Activated naive CD4-positive, alpha-beta T cell treated with anti-CD3 and anti-CD28 coated beads, Interleukin-2, amount 10 ng/mL, durations not matched to agents 7 days and 5 days (primary cell): ENCODE measurements at regions not wholly inside any gene's neighbourhood (a gene's known extent, or its start where the extent isn't known, plus 50 kb on each side); places are given as distances from the start of the nearest gene placed in this dataset.

Source experiments
- CTCF ChIA-PET: fragments of 350-600 bp; sonication (Branson Sonifier 250); formaldehyde crosslinking; loops from one replicate; lab custom pipeline; 2021; ENCODE audit warnings: antibody characterized with exemption; lab: Charles Lee
- DNase-seq: peaks from one replicate; pipeline ENCODE4 v3.0.0-alpha.2; 2020
- H3K27ac Mint-ChIP-seq: one replicate; pipeline ENCODE4 v1.8.0; 2021; ENCODE audit warnings: mild to moderate bottlenecking, moderate library complexity, mixed read lengths
- H3K27me3 Mint-ChIP-seq: one replicate; pipeline ENCODE4 v1.8.0; 2021; ENCODE audit warnings: mild to moderate bottlenecking, mixed read lengths
- H3K36me3 Mint-ChIP-seq: one replicate; pipeline ENCODE4 v1.8.0; 2021; ENCODE audit warnings: mixed read lengths
- H3K4me1 Mint-ChIP-seq: one replicate; pipeline ENCODE4 v1.8.0; 2021; ENCODE audit warnings: mixed read lengths
- H3K4me3 Mint-ChIP-seq: one replicate; pipeline ENCODE4 v1.8.0; 2021; ENCODE audit warnings: mild to moderate bottlenecking, moderate library complexity, mixed read lengths
- H3K9me3 Mint-ChIP-seq: one replicate; pipeline ENCODE4 v1.8.0; 2021; ENCODE audit warnings: mixed read lengths

GRCh38 chr7:68562323-68562899 lies 1035.9 kb upstream of the AUTS2 start:
- CTCF ChIA-PET, result no interaction called here
- Mint-ChIP-seq H3K27me3 (no peaks in the 10 kb centered on the region), H3K27ac (no peak overlapping the region), H3K36me3 (no peaks in the 10 kb centered on the region), H3K4me3 (no peak overlapping the region), H3K4me1 (no peaks in the 10 kb centered on the region), H3K9me3 (peaks cover 24% of the 10 kb centered on the region)
- no peak for DNase-seq

- Mint-ChIP-seq H3K27ac (no peak overlapping the region), H3K9me3 (peaks cover 26% of the 10 kb centered on the region), H3K4me3 (no peak overlapping the region), H3K4me1 (no peaks in the 10 kb centered on the region), H3K36me3 (no peaks in the 10 kb centered on the region), H3K27me3 (no peaks in the 10 kb centered on the region)
- no peak for DNase-seq
- CTCF ChIA-PET, result no interaction called here
Observed at GRCh38 chr7:68564306-68565135, 1033.8 kb upstream of the AUTS2 start.

GRCh38 chr7:68571286-68571685 lies 1027.0 kb upstream of the AUTS2 start:
- Mint-ChIP-seq H3K9me3 (peaks cover 16% of the 10 kb centered on the region), H3K36me3 (no peaks in the 10 kb centered on the region), H3K27ac (no peak overlapping the region), H3K4me1 (no peaks in the 10 kb centered on the region), H3K27me3 (no peaks in the 10 kb centered on the region), H3K4me3 (no peak overlapping the region)
- DNase-seq, result no peak
- CTCF ChIA-PET, result no interaction called here

GRCh38 chr7:68573271-68574005 lies 1024.8 kb upstream of the AUTS2 start:
- Mint-ChIP-seq H3K9me3 (peaks cover 8% of the 10 kb centered on the region), H3K36me3 (no peaks in the 10 kb centered on the region), H3K4me1 (no peaks in the 10 kb centered on the region), H3K4me3 (no peak overlapping the region), H3K27me3 (no peaks in the 10 kb centered on the region), H3K27ac (no peak overlapping the region)
- DNase-seq, result no peak
- CTCF ChIA-PET, result no interaction called here

- peaks cover 15% of the 10 kb centered on the region for H3K9me3 Mint-ChIP-seq
- no peaks in the 10 kb centered on the region for H3K27me3 Mint-ChIP-seq
- no peaks in the 10 kb centered on the region for H3K4me1 Mint-ChIP-seq
- no peaks in the 10 kb centered on the region for H3K36me3 Mint-ChIP-seq
- no peak overlapping the region for H3K27ac Mint-ChIP-seq
- no peak for DNase-seq
- CTCF ChIA-PET, result no interaction called here
- no peak overlapping the region for H3K4me3 Mint-ChIP-seq
Observed at GRCh38 chr7:68576366-68576765, 1021.9 kb upstream of the AUTS2 start.

- H3K4me3 Mint-ChIP-seq, result no peak overlapping the region
- no peaks in the 10 kb centered on the region for H3K4me1 Mint-ChIP-seq
- no peak for DNase-seq
- peaks cover 32% of the 10 kb centered on the region for H3K9me3 Mint-ChIP-seq
- CTCF ChIA-PET, result no interaction called here
- no peaks in the 10 kb centered on the region for H3K27me3 Mint-ChIP-seq
- no peak overlapping the region for H3K27ac Mint-ChIP-seq
- H3K36me3 Mint-ChIP-seq, result no peaks in the 10 kb centered on the region
Observed at GRCh38 chr7:68581417-68581816, 1016.9 kb upstream of the AUTS2 start.

- Mint-ChIP-seq H3K36me3 (no peaks in the 10 kb centered on the region), H3K27ac (no peak overlapping the region), H3K4me1 (no peaks in the 10 kb centered on the region), H3K27me3 (no peaks in the 10 kb centered on the region), H3K4me3 (no peak overlapping the region), H3K9me3 (peaks cover 30% of the 10 kb centered on the region)
- no peak for DNase-seq
- CTCF ChIA-PET, result no interaction called here
Observed at GRCh38 chr7:68587599-68587998, 1010.7 kb upstream of the AUTS2 start.

- CTCF ChIA-PET, result no interaction called here
- H3K36me3 Mint-ChIP-seq, result no peaks in the 10 kb centered on the region
- H3K27me3 Mint-ChIP-seq, result no peaks in the 10 kb centered on the region
- no peaks in the 10 kb centered on the region for H3K4me1 Mint-ChIP-seq
- no peak overlapping the region for H3K27ac Mint-ChIP-seq
- H3K9me3 Mint-ChIP-seq, result peaks cover 31% of the 10 kb centered on the region
- no peak for DNase-seq
- H3K4me3 Mint-ChIP-seq, result no peak overlapping the region
Observed at GRCh38 chr7:68601826-68602225, 996.4 kb upstream of the AUTS2 start.

GRCh38 chr7:68604541-68604940 lies 993.7 kb upstream of the AUTS2 start:
- H3K27ac Mint-ChIP-seq, result no peak overlapping the region
- no peaks in the 10 kb centered on the region for H3K27me3 Mint-ChIP-seq
- CTCF ChIA-PET, result no interaction called here
- H3K36me3 Mint-ChIP-seq, result no peaks in the 10 kb centered on the region
- no peaks in the 10 kb centered on the region for H3K4me1 Mint-ChIP-seq
- no peak for DNase-seq
- no peak overlapping the region for H3K4me3 Mint-ChIP-seq
- peaks cover 36% of the 10 kb centered on the region for H3K9me3 Mint-ChIP-seq

DNA sequence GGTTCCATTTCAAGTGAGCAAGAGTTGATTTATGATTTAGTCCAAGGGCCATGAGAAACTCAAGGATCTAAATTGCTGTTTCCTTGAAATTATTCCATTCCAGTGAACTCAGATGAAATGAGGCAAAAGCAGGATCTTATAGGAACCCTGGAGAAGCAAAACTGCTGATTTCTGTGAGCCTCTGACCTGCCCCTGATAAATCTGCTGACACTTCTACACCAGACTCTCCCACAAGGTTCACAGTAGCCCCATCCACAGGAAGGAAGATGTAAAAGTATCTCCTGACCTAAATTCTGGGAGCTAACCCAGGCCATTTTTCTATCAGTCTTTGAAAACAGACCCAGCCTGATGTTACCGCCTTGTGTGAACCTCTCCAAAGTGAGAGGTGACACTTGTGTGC lies 987.6 kb upstream of the AUTS2 start:
- Mint-ChIP-seq H3K4me3 (no peak overlapping the region), H3K27me3 (no peaks in the 10 kb centered on the region)

GRCh38 chr7:68613405-68613804 lies 984.9 kb upstream of the AUTS2 start:
- H3K9me3 Mint-ChIP-seq, result peaks cover 31% of the 10 kb centered on the region
- no peak overlapping the region for H3K27ac Mint-ChIP-seq
- CTCF ChIA-PET, result no interaction called here

More for the DNA sequence above, 987.6 kb upstream of the AUTS2 start:
- no peak for DNase-seq
- CTCF ChIA-PET, result no interaction called here
- H3K9me3 Mint-ChIP-seq, result peaks cover 27% of the 10 kb centered on the region
- H3K27ac Mint-ChIP-seq, result no peak overlapping the region
- no peaks in the 10 kb centered on the region for H3K4me1 Mint-ChIP-seq
- H3K36me3 Mint-ChIP-seq, result no peaks in the 10 kb centered on the region

GRCh38 chr7:68613897-68614296 lies 984.4 kb upstream of the AUTS2 start:
- CTCF ChIA-PET, result no interaction called here
- H3K36me3 Mint-ChIP-seq, result no peaks in the 10 kb centered on the region
- no peaks in the 10 kb centered on the region for H3K4me1 Mint-ChIP-seq
- H3K9me3 Mint-ChIP-seq, result peaks cover 27% of the 10 kb centered on the region
- no peak overlapping the region for H3K27ac Mint-ChIP-seq
- no peaks in the 10 kb centered on the region for H3K27me3 Mint-ChIP-seq
- DNase-seq, result no peak
- no peak overlapping the region for H3K4me3 Mint-ChIP-seq

More at GRCh38 chr7:68613405-68613804, 984.9 kb upstream of the AUTS2 start:
- H3K36me3 Mint-ChIP-seq, result no peaks in the 10 kb centered on the region
- H3K4me3 Mint-ChIP-seq, result no peak overlapping the region
- no peaks in the 10 kb centered on the region for H3K4me1 Mint-ChIP-seq
- no peaks in the 10 kb centered on the region for H3K27me3 Mint-ChIP-seq
- DNase-seq, result no peak

DNA sequence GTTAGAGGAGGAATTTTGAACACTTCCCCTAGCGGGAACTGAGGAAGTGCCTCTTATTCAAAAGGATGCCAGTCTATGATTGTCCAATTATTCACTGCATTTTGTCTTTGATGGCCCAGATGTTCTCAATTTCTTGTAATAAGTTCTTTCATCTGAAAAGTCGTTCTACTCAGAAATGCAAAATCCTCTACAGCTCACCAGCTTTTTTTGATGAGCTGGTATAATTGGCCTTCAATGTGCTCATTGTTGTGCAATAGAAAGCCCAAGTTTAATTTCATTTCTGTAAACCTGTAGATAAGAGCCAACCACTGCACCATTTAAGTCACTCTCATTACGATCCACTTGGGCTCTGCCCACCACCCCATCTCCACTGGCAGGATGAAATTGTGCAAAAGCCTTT lies 978.7 kb upstream of the AUTS2 start:
- CTCF ChIA-PET, result no interaction called here
- Mint-ChIP-seq H3K4me3 (no peak overlapping the region), H3K27ac (no peak overlapping the region), H3K27me3 (no peaks in the 10 kb centered on the region), H3K36me3 (no peaks in the 10 kb centered on the region), H3K4me1 (no peaks in the 10 kb centered on the region), H3K9me3 (peaks cover 38% of the 10 kb centered on the region)
- DNase-seq, result no peak

GRCh38 chr7:68622500-68622899 lies 975.8 kb upstream of the AUTS2 start:
- Mint-ChIP-seq H3K4me1 (no peaks in the 10 kb centered on the region), H3K27ac (no peak overlapping the region), H3K36me3 (no peaks in the 10 kb centered on the region), H3K4me3 (no peak overlapping the region), H3K9me3 (peaks cover 39% of the 10 kb centered on the region), H3K27me3 (no peaks in the 10 kb centered on the region)
- DNase-seq, result no peak
- CTCF ChIA-PET, result no interaction called here

DNA sequence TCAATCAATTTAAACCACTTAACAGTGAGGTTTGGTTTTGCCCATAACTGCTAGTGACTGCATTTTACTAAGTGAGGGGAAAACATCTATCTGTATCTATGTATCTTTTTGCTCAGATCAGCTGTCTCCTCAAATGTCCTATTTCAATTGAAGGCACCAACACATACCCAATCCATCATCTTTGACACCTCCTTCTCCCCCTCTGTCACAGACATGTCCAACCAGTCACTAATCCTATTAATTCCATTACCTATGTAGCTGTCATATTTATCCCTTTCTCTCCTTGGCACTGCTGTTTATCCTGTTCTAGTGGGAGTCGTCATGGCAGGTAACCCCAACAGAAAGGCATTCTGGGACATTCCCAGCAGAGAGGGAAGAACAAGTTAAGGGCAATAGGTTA lies 975.2 kb upstream of the AUTS2 start:
- CTCF ChIA-PET, result no interaction called here
- no peak overlapping the region for H3K4me3 Mint-ChIP-seq
- H3K4me1 Mint-ChIP-seq, result no peaks in the 10 kb centered on the region
- no peak for DNase-seq
- H3K36me3 Mint-ChIP-seq, result no peaks in the 10 kb centered on the region
- no peaks in the 10 kb centered on the region for H3K27me3 Mint-ChIP-seq
- peaks cover 35% of the 10 kb centered on the region for H3K9me3 Mint-ChIP-seq
- no peak overlapping the region for H3K27ac Mint-ChIP-seq
